IPS-18a (cell line): ENCODE measurements at regions not wholly inside any gene's neighbourhood (a gene's known extent, or its start where the extent isn't known, plus 50 kb on each side); places are given as distances from the start of the nearest gene placed in this dataset.
"Not testable (repeated sequence)": the region's sequence is repeated elsewhere in the genome, so short reads cannot be mapped to it uniquely, and the experiment has no call there.

Experiments
- H3K27ac ChIP-seq: one replicate; pipeline ENCODE4 v1.5.1; 2013; ENCODE audit warnings: low read length
- H3K27me3 ChIP-seq: one replicate; pipeline ENCODE4 v1.6.1; 2013; ENCODE audit warnings: mild to moderate bottlenecking, low read length; ENCODE audit not compliant: control insufficient read depth, insufficient read depth
- H3K36me3 ChIP-seq: one replicate; pipeline ENCODE4 v1.6.1; 2013; ENCODE audit warnings: low read depth, low read length; ENCODE audit not compliant: control insufficient read depth
- H3K4me1 ChIP-seq: one replicate; pipeline ENCODE4 v1.6.1; 2013; ENCODE audit warnings: low read depth, low read length; ENCODE audit not compliant: control insufficient read depth
- H3K4me3 ChIP-seq: one replicate; pipeline ENCODE4 v1.5.1; 2013; ENCODE audit warnings: low read length
- H3K9ac ChIP-seq: one replicate; pipeline ENCODE4 v1.6.1; 2013; ENCODE audit warnings: mild to moderate bottlenecking, low read length, moderate library complexity
- H3K9me3 ChIP-seq: one replicate; pipeline ENCODE4 v1.6.1; 2013; ENCODE audit warnings: low read depth, low read length; ENCODE audit not compliant: control insufficient read depth

- H3K4me3 ChIP-seq, result no peak overlapping the region
- H3K9ac ChIP-seq, result no peak overlapping the region
- no peaks in the 10 kb centered on the region for H3K27me3 ChIP-seq
- no peaks in the 10 kb centered on the region for H3K9me3 ChIP-seq
- H3K4me1 ChIP-seq, result peaks cover 13% of the 10 kb centered on the region
- no peaks in the 10 kb centered on the region for H3K36me3 ChIP-seq
- H3K27ac ChIP-seq, result no peak overlapping the region
Measured at GRCh38 chr16:85515830-85516397, 97.2 kb upstream of the GSE1 start.

- no peaks in the 10 kb centered on the region for H3K36me3 ChIP-seq
- no peak overlapping the region for H3K27ac ChIP-seq
- H3K9ac ChIP-seq, result no peak overlapping the region
- H3K27me3 ChIP-seq, result no peaks in the 10 kb centered on the region
- no peak overlapping the region for H3K4me3 ChIP-seq
- no peaks in the 10 kb centered on the region for H3K9me3 ChIP-seq
- peaks cover 13% of the 10 kb centered on the region for H3K4me1 ChIP-seq
Measured at GRCh38 chr16:85517154-85517553, 96.0 kb upstream of the GSE1 start.

- no peaks in the 10 kb centered on the region for H3K27me3 ChIP-seq
- no peaks in the 10 kb centered on the region for H3K9me3 ChIP-seq
- peaks cover 13% of the 10 kb centered on the region for H3K4me1 ChIP-seq
- H3K4me3 ChIP-seq, result no peak overlapping the region
- H3K9ac ChIP-seq, result no peak overlapping the region
- no peak overlapping the region for H3K27ac ChIP-seq
- H3K36me3 ChIP-seq, result no peaks in the 10 kb centered on the region
Measured at GRCh38 chr16:85517563-85518179, 95.5 kb upstream of the GSE1 start.

- Histone ChIP-seq H3K4me3 (no peak overlapping the region), H3K27ac (no peak overlapping the region), H3K9me3 (no peaks in the 10 kb centered on the region), H3K36me3 (no peaks in the 10 kb centered on the region), H3K27me3 (no peaks in the 10 kb centered on the region), H3K4me1 (peaks cover 16% of the 10 kb centered on the region), H3K9ac (no peak overlapping the region)
Measured at GRCh38 chr16:85518398-85519049, 94.6 kb upstream of the GSE1 start.

GRCh38 chr16:85519050-85519440, 94.1 kb upstream of the GSE1 start:
- H3K4me1 ChIP-seq, result peaks cover 16% of the 10 kb centered on the region
- H3K27me3 ChIP-seq, result not testable (repeated sequence)

GRCh38 chr16:85519540-85520231, 93.4 kb upstream of the GSE1 start:
- Histone ChIP-seq H3K27me3 (no peaks in the 10 kb centered on the region), H3K36me3 (no peaks in the 10 kb centered on the region), H3K4me3 (no peak overlapping the region), H3K27ac (no peak overlapping the region), H3K9me3 (no peaks in the 10 kb centered on the region), H3K9ac (no peak overlapping the region), H3K4me1 (peaks cover 15% of the 10 kb centered on the region)

More at GRCh38 chr16:85519050-85519440, 94.1 kb upstream of the GSE1 start:
- H3K9ac ChIP-seq, H3K9me3 ChIP-seq, H3K36me3 ChIP-seq, H3K4me3 ChIP-seq, H3K27ac ChIP-seq: not testable (repeated sequence)

- Histone ChIP-seq H3K9ac (no peak overlapping the region), H3K4me1 (peaks cover 20% of the 10 kb centered on the region), H3K4me3 (no peak overlapping the region), H3K27me3 (no peaks in the 10 kb centered on the region), H3K36me3 (no peaks in the 10 kb centered on the region), H3K27ac (no peak overlapping the region), H3K9me3 (no peaks in the 10 kb centered on the region)
Measured at GRCh38 chr16:85520853-85521521, 92.1 kb upstream of the GSE1 start.

GRCh38 chr16:85521552-85522307, 91.4 kb upstream of the GSE1 start:
- Histone ChIP-seq H3K36me3 (no peaks in the 10 kb centered on the region), H3K27me3 (no peaks in the 10 kb centered on the region), H3K9ac (no peak overlapping the region), H3K4me3 (no peak overlapping the region), H3K9me3 (no peaks in the 10 kb centered on the region), H3K4me1 (peaks cover 21% of the 10 kb centered on the region), H3K27ac (no peak overlapping the region)

- no peaks in the 10 kb centered on the region for H3K36me3 ChIP-seq
- H3K27ac ChIP-seq, result no peak overlapping the region
- H3K4me3 ChIP-seq, result no peak overlapping the region
- H3K9me3 ChIP-seq, result no peaks in the 10 kb centered on the region
- H3K27me3 ChIP-seq, result no peaks in the 10 kb centered on the region
- H3K4me1 ChIP-seq, result peaks cover 23% of the 10 kb centered on the region
- H3K9ac ChIP-seq, result no peak overlapping the region
Measured at GRCh38 chr16:85522308-85522841, 90.7 kb upstream of the GSE1 start.

- H3K4me1 ChIP-seq, result peaks cover 23% of the 10 kb centered on the region
- H3K4me3 ChIP-seq, result no peak overlapping the region
- H3K9ac ChIP-seq, result no peak overlapping the region
Measured at GRCh38 chr16:85522842-85523601, 90.1 kb upstream of the GSE1 start.

More at GRCh38 chr16:85522842-85523601, 90.1 kb upstream of the GSE1 start:
- Histone ChIP-seq H3K9me3 (no peaks in the 10 kb centered on the region), H3K27ac (no peak overlapping the region), H3K27me3 (no peaks in the 10 kb centered on the region), H3K36me3 (no peaks in the 10 kb centered on the region)
